NCI-H146 (cell line): ENCODE measurements at regions not wholly inside any gene's neighbourhood (a gene's known extent, or its start where the extent isn't known, plus 50 kb on each side); places are given as distances from the start of the nearest gene placed in this dataset.
A peak's percentile ranks its signal among the peaks of the same experiment; 100 is the strongest.

Experiments
- DNase-seq: peaks from one replicate; lab custom pipeline; 2025; lab: John Stamatoyannopoulos, UW

GRCh38 chr14:100438678-100439592 lies 115.8 kb downstream of the SLC25A47 start:
- DNase-seq = no peak

- DNase-seq = no peak
These were observed 116.6 kb downstream of the SLC25A47 start for GRCh38 chr14:100439781-100440180.

DNA sequence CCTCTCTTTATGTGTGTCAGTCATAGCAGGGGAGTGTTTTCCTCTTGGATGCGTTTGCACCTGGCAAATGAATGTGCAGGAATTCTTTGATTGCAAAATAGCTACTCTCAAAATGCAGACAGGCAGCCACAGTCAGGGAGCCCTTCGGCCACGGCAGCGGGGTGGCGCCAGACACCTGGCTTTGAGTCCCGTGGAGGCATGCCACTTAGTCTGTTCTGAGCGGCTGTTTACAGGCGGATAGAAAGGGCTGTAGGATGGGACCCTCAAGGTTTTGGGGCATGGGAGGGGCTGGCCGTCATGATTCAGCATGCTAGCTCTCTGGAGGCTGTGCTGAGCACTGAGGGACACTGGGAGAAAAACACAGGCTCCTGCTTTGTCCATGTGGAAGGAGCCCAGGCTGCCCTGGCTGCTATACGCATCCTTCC lies 117.1 kb downstream of the SLC25A47 start:
- peak; percentile 62 for DNase-seq

- no peak for DNase-seq
These were observed 117.6 kb downstream of the SLC25A47 start for GRCh38 chr14:100440758-100441203.

- DNase-seq = no peak
These were observed 118.3 kb downstream of the SLC25A47 start for GRCh38 chr14:100441271-100441947.

DNA sequence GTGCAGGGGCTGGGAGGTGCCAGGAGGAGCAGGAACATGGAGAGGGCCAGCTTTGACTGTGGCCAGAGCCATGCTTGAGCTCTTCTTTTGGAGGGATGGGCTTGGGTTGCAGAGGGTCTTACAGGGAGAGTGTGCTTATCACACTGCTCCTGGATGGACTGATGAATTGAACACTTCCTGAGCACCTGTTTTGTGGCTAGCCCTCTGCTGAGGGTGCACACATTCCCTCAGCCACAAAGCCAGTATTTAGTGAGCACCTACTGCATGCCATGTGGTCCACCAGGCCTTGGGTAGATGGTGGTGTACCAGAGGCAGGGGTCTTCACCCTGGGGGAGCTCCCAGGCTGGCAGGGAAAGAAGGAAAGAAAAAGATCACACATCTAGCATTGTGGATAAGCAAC lies 118.9 kb downstream of the SLC25A47 start:
- no peak for DNase-seq

- no peak for DNase-seq
These were observed 119.7 kb downstream of the SLC25A47 start for GRCh38 chr14:100442498-100443490.

GRCh38 chr14:100443603-100444002 lies 120.5 kb downstream of the SLC25A47 start:
- no peak for DNase-seq

DNA sequence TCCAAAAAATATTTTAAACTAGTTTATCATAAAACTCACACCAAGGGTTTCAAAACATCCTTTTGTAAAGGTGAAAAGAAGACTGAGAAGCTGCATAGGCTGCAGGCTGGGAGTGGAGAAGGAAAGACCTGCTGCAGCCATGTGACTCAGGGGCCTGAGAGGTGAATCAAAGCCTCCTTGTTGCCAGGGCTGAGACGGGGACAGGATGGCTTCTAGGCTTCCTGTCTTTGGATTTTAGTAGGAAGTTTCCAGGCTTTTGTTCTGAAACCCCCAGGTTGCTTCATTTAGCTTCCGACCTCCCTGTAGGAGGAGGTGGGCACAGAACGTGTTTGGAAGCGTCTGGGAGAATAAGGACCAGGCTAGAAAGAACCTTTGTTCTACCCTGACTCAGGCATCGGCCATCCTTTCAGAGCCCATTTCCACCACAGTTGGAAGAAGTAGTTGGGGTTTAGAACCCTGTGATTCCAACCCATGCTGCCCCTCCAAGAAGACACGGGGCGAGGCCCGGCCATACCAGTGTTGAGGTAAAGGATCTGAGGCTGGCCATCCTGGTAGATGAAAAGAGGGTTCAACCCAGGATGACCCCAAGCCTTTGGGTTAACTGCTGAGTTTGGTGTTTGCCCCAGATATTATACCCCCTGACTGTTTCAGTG lies 122.4 kb downstream of the SLC25A47 start:
- no peak for DNase-seq

DNA sequence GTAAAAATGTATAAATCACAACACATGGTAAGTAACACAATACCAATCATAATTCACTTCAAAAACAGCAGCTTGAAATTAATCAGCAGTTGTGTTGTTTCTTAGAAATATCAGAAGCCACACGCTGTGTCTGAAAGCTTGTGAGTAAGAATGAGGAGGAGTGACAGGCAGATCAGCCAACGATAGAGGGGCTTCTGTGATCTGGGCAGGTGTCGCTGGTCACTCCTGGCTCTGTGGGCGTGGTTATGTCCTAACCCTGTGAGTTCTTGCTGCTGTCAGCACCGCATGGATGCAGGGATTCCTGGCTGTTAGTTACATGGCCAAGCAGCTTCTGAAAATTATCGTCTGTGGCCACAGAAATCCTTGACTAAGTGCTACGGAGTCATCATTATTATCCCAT lies 123.4 kb downstream of the SLC25A47 start:
- DNase-seq = peak; percentile 25

DNA sequence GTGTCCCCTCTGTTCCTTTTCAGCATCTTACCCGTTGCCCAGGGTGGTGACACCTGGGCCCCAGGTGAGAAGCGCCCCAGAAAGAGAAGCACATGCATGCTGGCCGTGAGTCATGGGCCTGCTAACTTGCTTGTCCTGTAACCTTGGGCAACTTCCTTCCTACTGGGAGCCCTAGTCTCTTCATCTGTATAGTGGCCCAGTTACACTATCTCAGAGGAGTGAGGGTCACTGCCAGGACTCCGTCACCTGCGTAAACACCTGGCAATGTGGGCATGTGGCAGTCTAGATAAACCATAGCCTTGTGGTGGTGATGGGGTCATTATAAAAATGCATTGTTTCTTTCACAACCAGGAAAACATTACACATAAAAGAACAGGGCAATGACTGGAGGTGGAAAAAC lies 125.2 kb downstream of the SLC25A47 start:
- no peak for DNase-seq

DNA sequence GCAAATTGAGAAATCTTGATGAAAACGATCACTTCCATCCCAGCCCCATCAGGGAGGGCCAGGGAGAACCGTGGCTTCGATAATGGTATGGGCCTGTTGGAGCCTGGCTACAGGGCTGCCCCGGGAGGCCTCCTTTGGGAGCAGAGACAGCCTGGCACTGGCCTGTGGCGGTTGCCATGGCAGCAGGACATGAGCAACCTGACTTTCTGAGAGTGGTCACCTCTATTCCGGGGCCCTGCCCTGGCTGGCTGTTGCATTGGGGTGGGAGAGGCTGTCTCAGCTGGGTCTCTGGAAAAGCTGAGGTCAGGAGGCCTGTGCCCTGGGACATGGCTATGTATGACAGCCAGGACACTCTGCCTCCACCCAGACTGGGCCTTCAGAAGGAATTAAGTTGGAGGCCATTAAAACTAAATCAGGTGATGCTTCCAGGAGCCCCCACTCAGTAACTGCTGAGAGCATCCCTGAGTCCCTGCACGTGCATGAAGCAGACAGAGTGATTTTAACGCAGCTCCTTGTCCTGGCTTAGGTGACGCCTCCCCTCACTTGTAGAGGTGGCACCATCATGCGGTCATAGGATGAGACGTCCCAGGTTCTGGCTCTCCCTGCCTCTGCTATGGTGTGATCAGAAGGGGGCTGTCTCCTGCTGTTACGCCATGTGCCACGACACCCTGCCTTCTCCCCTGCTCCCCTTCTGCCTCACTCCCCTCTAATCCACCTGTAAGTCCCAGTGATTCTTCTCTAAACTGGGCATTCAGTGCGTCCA lies 126.3 kb downstream of the SLC25A47 start:
- DNase-seq = no peak

DNA sequence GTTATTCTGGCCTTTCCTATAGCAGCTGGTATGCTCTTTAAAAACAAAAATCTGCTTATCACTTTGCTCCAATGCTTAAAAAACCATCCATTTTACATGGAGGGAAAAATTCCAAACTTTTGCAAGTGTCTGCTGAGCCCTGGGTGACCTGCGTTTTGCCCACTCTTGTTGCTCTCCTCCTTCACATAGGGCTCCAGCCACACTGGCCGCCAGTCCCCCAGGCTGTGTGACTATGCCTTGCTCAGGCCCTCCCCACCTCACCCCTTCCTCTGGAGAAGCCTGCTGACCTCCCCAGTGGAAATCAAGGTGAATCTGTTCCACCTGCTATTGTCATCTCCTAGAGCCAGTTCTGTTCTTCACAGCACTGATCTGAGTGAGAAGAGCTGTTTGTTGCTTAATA lies 126.9 kb downstream of the SLC25A47 start:
- DNase-seq = no peak

- DNase-seq = no peak
These were observed 127.6 kb downstream of the SLC25A47 start for GRCh38 chr14:100450736-100451135.

DNA sequence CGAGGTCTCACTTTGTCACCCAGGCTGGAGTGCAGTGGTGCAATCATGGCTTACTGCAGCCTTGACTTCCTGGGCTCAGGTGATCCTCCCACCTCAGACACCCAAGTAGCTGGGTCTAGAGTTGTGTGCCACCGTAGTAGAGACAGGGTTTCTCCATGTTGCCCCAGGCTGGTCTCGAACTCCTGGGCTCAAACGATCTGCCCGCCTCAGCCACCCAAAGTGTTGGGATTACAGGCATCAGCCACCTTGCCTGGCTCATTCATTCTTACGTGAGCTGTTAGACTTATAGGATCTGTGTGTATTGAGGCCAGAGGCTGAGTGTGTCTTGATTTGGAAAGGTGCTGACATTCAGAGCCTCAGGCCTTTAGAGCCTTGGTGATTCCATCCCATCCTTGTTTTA lies 128.1 kb downstream of the SLC25A47 start:
- no peak for DNase-seq

DNA sequence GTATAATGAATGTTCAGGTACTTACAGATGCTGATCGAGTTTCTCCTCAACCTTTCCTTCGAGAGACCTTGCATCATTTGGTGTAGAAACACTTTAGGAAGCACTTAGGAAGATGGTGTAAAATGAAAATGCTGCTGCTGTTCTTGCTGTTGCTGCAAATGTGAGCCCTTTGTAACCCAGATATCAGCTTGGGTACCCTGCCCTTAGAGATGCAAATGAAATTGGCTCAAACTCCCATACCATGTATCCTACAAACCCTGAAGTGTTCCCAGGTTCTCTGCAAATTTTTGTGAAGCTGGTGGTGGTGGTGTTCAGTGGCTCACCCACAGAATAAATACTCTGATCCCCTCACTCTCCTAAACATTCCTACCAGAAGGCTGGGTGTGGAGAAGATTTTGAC lies 130.8 kb downstream of the SLC25A47 start:
- no peak for DNase-seq

GRCh38 chr14:100454437-100454836 lies 131.3 kb downstream of the SLC25A47 start:
- no peak for DNase-seq

GRCh38 chr14:100463937-100464336 lies 123.3 kb downstream of the BEGAIN start:
- no peak for DNase-seq

GRCh38 chr14:100466111-100466856 lies 120.9 kb downstream of the BEGAIN start:
- DNase-seq = no peak
